ENCODE measurements at regions not wholly inside any gene's neighbourhood (a gene's known extent, or its start where the extent isn't known, plus 50 kb on each side); places are given as distances from the start of the nearest gene placed in this dataset.
A peak's percentile ranks its signal among the peaks of the same experiment; 100 is the strongest.

DNA sequence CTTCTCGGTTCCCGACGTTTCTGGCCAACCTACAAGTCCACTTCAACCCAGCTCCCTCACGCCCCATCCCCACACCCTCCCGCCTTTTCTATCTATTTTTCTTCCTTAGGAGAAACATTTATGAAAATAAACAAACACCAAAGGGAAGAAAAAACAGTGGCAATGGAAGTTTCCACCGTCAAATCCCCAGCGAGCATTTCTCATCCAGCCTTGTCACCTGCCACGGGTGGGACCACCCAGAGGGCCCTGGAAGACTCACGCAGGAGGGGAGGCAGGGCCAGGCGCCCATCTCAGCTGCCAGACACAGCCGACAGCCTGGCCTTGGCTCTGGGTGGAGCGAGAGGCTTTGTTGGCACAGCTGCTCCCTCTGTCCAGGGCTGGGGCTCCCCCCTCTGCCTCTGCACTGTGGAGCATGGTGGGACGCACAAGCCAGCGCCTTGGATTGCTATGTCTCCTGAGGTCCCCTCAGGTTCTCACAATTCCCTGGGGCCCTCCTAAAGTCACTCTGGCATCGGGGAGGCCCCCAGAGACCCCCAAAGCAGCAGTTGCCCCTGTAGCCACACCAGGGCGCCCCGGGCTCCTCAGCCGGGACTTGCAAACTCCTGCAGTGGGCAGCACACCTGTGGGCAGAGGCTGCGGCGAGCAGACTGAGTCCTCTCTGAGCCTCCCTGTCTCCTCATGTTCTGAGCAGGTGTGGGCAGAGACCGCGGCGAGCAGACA, 395.7 kb upstream of the SALL3 start:
- H3K4me3 Mint-ChIP-seq = no peak overlapping the region
- H3K36me3 Mint-ChIP-seq (ENCODE audit: low read depth) = no peaks in the 10 kb centered on the region
- peaks cover 6% of the 10 kb centered on the region for H3K27me3 Mint-ChIP-seq (ENCODE audit: low read depth, poor library complexity)
- TF ChIP-seq, protein P1, sequence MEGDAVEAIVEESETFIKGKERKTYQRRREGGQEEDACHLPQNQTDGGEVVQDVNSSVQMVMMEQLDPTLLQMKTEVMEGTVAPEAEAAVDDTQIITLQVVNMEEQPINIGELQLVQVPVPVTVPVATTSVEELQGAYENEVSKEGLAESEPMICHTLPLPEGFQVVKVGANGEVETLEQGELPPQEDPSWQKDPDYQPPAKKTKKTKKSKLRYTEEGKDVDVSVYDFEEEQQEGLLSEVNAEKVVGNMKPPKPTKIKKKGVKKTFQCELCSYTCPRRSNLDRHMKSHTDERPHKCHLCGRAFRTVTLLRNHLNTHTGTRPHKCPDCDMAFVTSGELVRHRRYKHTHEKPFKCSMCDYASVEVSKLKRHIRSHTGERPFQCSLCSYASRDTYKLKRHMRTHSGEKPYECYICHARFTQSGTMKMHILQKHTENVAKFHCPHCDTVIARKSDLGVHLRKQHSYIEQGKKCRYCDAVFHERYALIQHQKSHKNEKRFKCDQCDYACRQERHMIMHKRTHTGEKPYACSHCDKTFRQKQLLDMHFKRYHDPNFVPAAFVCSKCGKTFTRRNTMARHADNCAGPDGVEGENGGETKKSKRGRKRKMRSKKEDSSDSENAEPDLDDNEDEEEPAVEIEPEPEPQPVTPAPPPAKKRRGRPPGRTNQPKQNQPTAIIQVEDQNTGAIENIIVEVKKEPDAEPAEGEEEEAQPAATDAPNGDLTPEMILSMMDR (IDR thresholded peaks at IDR 0.05) = no peak
- peaks cover 22% of the 10 kb centered on the region for H3K4me1 Mint-ChIP-seq
- no peak overlapping the region for H3K27ac Mint-ChIP-seq
- DNase-seq = no peak
- H3K9me3 Mint-ChIP-seq = no peaks in the 10 kb centered on the region

DNA sequence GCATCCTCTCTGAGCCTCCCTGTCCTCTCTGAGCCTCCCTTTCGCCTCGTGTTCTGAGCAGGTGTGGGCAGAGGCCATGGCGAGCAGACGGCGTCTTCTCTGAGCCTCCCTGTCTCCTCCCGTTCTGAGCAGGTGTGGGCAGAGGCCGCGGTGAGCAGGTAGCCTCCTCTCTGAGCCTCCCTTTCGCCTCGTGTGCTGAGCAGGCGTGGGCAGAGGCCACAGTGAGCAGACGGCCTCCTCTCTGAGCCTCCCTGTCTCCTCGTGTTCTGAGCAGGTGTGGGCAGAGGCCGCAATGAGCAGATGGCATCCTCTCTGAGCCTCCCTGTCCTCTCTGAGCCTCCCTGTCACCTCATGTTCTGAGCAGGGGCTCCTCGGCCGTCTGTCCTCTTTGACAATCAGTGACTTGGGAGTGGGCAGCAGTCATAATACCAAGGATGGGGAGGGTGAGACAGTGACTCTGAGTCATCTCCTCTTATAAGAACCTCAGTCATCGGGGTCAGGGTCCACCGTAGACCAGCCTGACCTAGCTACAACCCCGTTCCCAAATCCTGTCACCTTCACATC, 395.1 kb upstream of the SALL3 start:
- Mint-ChIP-seq H3K27ac (no peak overlapping the region), H3K4me3 (no peak overlapping the region), H3K36me3 (ENCODE audit: low read depth) (no peaks in the 10 kb centered on the region), H3K9me3 (no peaks in the 10 kb centered on the region), H3K4me1 (peaks cover 28% of the 10 kb centered on the region), H3K27me3 (ENCODE audit: low read depth, poor library complexity) (peaks cover 6% of the 10 kb centered on the region)
- TF ChIP-seq, protein P1 (IDR thresholded peaks at IDR 0.05) = no peak
- DNase-seq = no peak

DNA sequence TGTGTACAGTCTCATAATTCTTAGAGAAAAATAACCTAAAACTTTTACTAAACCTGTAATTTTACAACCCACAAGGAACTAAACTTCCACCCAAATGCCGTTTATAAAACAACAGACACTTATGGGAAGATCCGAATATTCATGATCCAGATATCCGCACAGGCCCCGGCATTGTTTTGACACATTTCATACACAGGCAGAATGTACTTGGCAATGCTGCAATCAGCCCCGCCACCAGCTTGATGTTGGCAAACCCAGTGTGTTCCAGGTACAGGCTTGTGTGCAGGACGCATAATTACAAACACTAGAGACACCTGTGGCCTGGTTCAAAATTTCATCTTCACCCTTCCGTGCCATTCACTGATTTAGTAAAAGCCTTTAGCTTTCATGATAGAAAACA, 393.0 kb upstream of the SALL3 start:
- peaks cover 9% of the 10 kb centered on the region for H3K9me3 Mint-ChIP-seq
- TF ChIP-seq, protein P1 (IDR thresholded peaks at IDR 0.05) = no peak
- H3K4me3 Mint-ChIP-seq = no peak overlapping the region
- peaks cover 5% of the 10 kb centered on the region for H3K27me3 Mint-ChIP-seq (ENCODE audit: low read depth, poor library complexity)
- no peak for DNase-seq
- H3K4me1 Mint-ChIP-seq = peaks cover 36% of the 10 kb centered on the region
- H3K36me3 Mint-ChIP-seq (ENCODE audit: low read depth) = no peaks in the 10 kb centered on the region
- H3K27ac Mint-ChIP-seq = no peak overlapping the region

DNA sequence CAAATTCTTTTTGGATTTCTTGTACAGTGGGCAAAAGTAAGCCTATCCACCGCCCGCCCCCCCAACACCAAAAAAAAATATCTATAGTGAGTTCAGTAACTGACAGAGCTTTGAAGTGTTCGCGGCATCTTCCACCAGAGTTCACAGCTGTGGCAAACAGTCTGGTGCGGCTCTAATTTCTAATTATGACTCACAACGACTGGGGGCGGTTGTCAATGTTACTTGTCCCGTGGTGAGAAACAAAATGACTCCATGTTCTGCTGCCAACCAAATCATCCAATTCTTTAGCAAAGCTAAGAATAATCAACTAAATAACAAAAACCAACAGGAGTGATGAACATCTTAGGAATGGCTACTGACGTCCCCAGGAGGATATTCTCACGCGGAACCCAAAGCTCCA, 392.5 kb upstream of the SALL3 start:
- peaks cover 9% of the 10 kb centered on the region for H3K27me3 Mint-ChIP-seq (ENCODE audit: low read depth, poor library complexity)
- peaks cover 13% of the 10 kb centered on the region for H3K9me3 Mint-ChIP-seq
- no peak for DNase-seq
- peaks cover 4% of the 10 kb centered on the region for H3K36me3 Mint-ChIP-seq (ENCODE audit: low read depth)
- TF ChIP-seq, protein P1 (IDR thresholded peaks at IDR 0.05) = no peak
- H3K4me1 Mint-ChIP-seq = peaks cover 36% of the 10 kb centered on the region
- no peak overlapping the region for H3K4me3 Mint-ChIP-seq
- no peak overlapping the region for H3K27ac Mint-ChIP-seq

DNA sequence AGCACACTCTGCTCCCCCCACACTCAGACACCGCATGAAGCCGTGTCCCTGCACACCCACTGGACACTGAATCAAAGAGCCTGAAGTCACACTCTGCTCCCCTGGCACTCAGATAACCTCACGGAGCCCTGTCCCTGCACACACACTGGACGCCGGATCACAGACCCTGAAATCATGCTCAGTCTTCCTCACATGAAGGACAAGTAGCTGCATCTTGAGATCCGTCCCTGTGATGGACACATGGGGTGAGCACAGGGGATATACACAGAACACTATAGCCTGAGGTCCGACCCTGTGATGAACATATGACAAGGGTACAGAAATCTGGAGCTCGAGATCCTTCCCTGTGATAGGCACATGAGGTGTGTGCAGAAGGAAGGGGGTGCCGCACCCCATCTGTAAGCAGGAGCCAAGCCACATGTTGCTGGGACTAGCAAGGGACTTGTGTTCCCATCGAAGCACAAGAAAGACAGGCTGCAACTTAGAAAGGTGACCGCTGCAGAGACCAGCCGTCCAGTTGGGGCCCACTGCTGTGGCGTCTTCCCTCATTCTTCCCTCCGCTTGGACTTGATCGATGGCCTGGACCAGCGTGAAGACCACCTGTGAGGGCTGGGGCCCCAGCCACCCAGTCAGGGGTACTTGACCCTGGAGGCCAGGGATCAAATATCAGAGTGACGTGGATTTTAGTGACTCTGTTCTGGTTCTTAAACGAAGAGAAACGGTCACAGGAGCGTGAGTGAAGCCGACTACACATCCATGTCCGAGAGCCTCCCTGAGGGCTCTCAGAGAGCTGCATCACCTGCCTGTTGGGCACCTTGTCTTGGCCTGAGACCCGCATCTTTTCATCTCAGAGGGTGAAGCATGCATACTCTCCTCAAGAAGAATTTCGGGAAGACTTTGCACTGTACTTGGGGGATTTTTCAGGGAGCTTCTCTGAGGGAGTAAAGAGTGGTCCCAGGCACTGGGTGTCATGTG, 391.7 kb upstream of the SALL3 start:
- H3K9me3 Mint-ChIP-seq = peaks cover 20% of the 10 kb centered on the region
- TF ChIP-seq, protein P1 (IDR thresholded peaks at IDR 0.05) = no peak
- H3K27ac Mint-ChIP-seq = no peak overlapping the region
- no peak for DNase-seq
- peaks cover 5% of the 10 kb centered on the region for H3K36me3 Mint-ChIP-seq (ENCODE audit: low read depth)
- H3K4me3 Mint-ChIP-seq = peak overlapping the region; percentile 27
- peaks cover 36% of the 10 kb centered on the region for H3K4me1 Mint-ChIP-seq
- peaks cover 9% of the 10 kb centered on the region for H3K27me3 Mint-ChIP-seq (ENCODE audit: low read depth, poor library complexity)
